Activated T-cell treated with anti-CD3 and anti-CD28 coated beads, Interleukin-2, amount 50 U/mL, for 48 hours (primary cell): ENCODE measurements at regions not wholly inside any gene's neighbourhood (a gene's known extent, or its start where the extent isn't known, plus 50 kb on each side); places are given as distances from the start of the nearest gene placed in this dataset.

Source experiments
- DNase-seq, 2 experiments: peaks; one replicate each; pipeline ENCODE4 v3.0.0-alpha.2; 2020

- no peak for DNase-seq
Observed at GRCh38 chr10:8577686-8578085, 523.2 kb downstream of the GATA3 start.

- DNase-seq = no peak
Observed at GRCh38 chr10:8581521-8582225, 527.2 kb downstream of the GATA3 start.

GRCh38 chr10:8583096-8583495, 528.6 kb downstream of the GATA3 start:
- DNase-seq = no peak

GRCh38 chr10:8584666-8585065, 530.2 kb downstream of the GATA3 start:
- DNase-seq = no peak

GRCh38 chr10:8586504-8586903, 532.0 kb downstream of the GATA3 start:
- DNase-seq = peak in 1 of 2 experiments; percentile 46

GRCh38 chr10:8588135-8588534, 533.6 kb downstream of the GATA3 start:
- no peak for DNase-seq

GRCh38 chr10:8590518-8590917, 536.0 kb downstream of the GATA3 start:
- no peak for DNase-seq

- DNase-seq = no peak
Observed at GRCh38 chr10:8591640-8592039, 537.2 kb downstream of the GATA3 start.

GRCh38 chr10:8594176-8594575, 539.7 kb downstream of the GATA3 start:
- no peak for DNase-seq

GRCh38 chr10:8594711-8595110, 540.2 kb downstream of the GATA3 start:
- DNase-seq = no peak

GRCh38 chr10:8595140-8595539, 540.7 kb downstream of the GATA3 start:
- DNase-seq = no peak

GRCh38 chr10:8596929-8597472, 542.5 kb downstream of the GATA3 start:
- no peak for DNase-seq

- DNase-seq = peak in 1 of 2 experiments; percentile 34
Observed at GRCh38 chr10:8600192-8600591, 545.7 kb downstream of the GATA3 start.

GRCh38 chr10:8602821-8603220, 548.3 kb downstream of the GATA3 start:
- DNase-seq = no peak

- DNase-seq = no peak
Observed at GRCh38 chr10:8614054-8614565, 559.6 kb downstream of the GATA3 start.

GRCh38 chr10:8615118-8615517, 560.6 kb downstream of the GATA3 start:
- no peak for DNase-seq

GRCh38 chr10:8616166-8616565, 561.7 kb downstream of the GATA3 start:
- DNase-seq = no peak

- no peak for DNase-seq
Observed at GRCh38 chr10:8617792-8618191, 563.3 kb downstream of the GATA3 start.

- DNase-seq = no peak
Observed at GRCh38 chr10:8618834-8619233, 564.3 kb downstream of the GATA3 start.

- DNase-seq = no peak
Observed at GRCh38 chr10:8628351-8628750, 573.9 kb downstream of the GATA3 start.

- no peak for DNase-seq
Observed at GRCh38 chr10:8633909-8634308, 579.4 kb downstream of the GATA3 start.

- DNase-seq = no peak
Observed at GRCh38 chr10:8636371-8636770, 581.9 kb downstream of the GATA3 start.

- no peak for DNase-seq
Observed at GRCh38 chr10:8637640-8638039, 583.2 kb downstream of the GATA3 start.

- DNase-seq = no peak
Observed at GRCh38 chr10:8638088-8638672, 583.7 kb downstream of the GATA3 start.
